Omental fat pad (tissue), 3 donors: ENCODE measurements at regions not wholly inside any gene's neighbourhood (a gene's known extent, or its start where the extent isn't known, plus 50 kb on each side); places are given as distances from the start of the nearest gene placed in this dataset.

ENCODE experiments used
- ATAC-seq: fragments of 150-250 bp; one replicate; pipeline ENCODE4 v1.9.1; 2016; ENCODE audit warnings: mild to moderate bottlenecking, moderate library complexity; ENCODE audit not compliant: low FRiP score
- DNase-seq: peaks from one replicate; pipeline ENCODE4 v3.0.0-alpha.2; 2019; ENCODE audit warnings: low spot score
- CTCF ChIP-seq, 3 donors: fragments of 450-650 bp; IDR thresholded peaks; one replicate each; pipeline ENCODE4 v1.5.1; 2016 to 2017; ENCODE audit warnings: antibody characterized with exemption in 3 of 3, mild to moderate bottlenecking in 3 of 3, moderate library complexity in 2 of 3

GRCh38 chr2:5387406-5387805 is 304.8 kb upstream of the SOX11 start:
- no peak for ATAC-seq
- no peak for DNase-seq
- TF ChIP-seq CTCF (IDR thresholded peaks at IDR 0.05), result no peak

GRCh38 chr2:5389740-5390139 is 302.4 kb upstream of the SOX11 start:
- no peak for TF ChIP-seq CTCF (IDR thresholded peaks at IDR 0.05)
- no peak for ATAC-seq
- DNase-seq, result no peak

- TF ChIP-seq CTCF (IDR thresholded peaks at IDR 0.05), result no peak
- ATAC-seq, result no peak
Measured at GRCh38 chr2:5391362-5391761, 300.8 kb upstream of the SOX11 start.

GRCh38 chr2:5392658-5393057 is 299.5 kb upstream of the SOX11 start:
- no peak for TF ChIP-seq CTCF (IDR thresholded peaks at IDR 0.05)
- DNase-seq (no peak), ATAC-seq (no peak)

More at GRCh38 chr2:5391362-5391761, 300.8 kb upstream of the SOX11 start:
- DNase-seq, result no peak

GRCh38 chr2:5393474-5393873 is 298.7 kb upstream of the SOX11 start:
- no peak for ATAC-seq
- no peak for TF ChIP-seq CTCF (IDR thresholded peaks at IDR 0.05)
- no peak for DNase-seq

GRCh38 chr2:5394223-5394622 is 298.0 kb upstream of the SOX11 start:
- no peak for TF ChIP-seq CTCF (IDR thresholded peaks at IDR 0.05)
- ATAC-seq, result no peak
- DNase-seq, result no peak

GRCh38 chr2:5401115-5401657 is 291.0 kb upstream of the SOX11 start:
- TF ChIP-seq CTCF (IDR thresholded peaks at IDR 0.05), result no peak
- ATAC-seq, result no peak
- DNase-seq, result no peak
